HEK293T (cell line): ENCODE measurements at regions not wholly inside any gene's neighbourhood (a gene's known extent, or its start where the extent isn't known, plus 50 kb on each side); places are given as distances from the start of the nearest gene placed in this dataset.

Experiments
- CTCF ChIA-PET: fragments of 350-600 bp; formaldehyde crosslinking; extraction: SDS; loops from one replicate; lab custom pipeline; 2021; ENCODE audit warnings: antibody characterized with exemption, inconsistent platforms; lab: Yijun Ruan, JAX
- POLR2A ChIA-PET: fragments of 350-600 bp; formaldehyde crosslinking; extraction: SDS; loops from one replicate; lab custom pipeline; 2020; ENCODE audit warnings: antibody characterized with exemption, inconsistent platforms; lab: Yijun Ruan, JAX
- DNase-seq: peaks from one replicate; pipeline ENCODE4 v3.0.0; 2012; ENCODE audit warnings: mixed read lengths; ENCODE audit errors: extremely low spot score
- ARNT ChIP-seq: fragments of 450-650 bp; IDR thresholded peaks from 2 replicates; pipeline ENCODE4 v1.6.1; 2017; ENCODE audit warnings: mild to moderate bottlenecking
- BHLHE40 ChIP-seq: fragments of 450-650 bp; IDR thresholded peaks from 2 replicates; pipeline ENCODE4 v1.6.1; 2016; ENCODE audit warnings: mild to moderate bottlenecking, moderate library complexity, borderline replicate concordance
- CTBP1 ChIP-seq: fragments of 450-650 bp; IDR thresholded peaks from 2 replicates; pipeline ENCODE4 v1.6.1; 2016; ENCODE audit warnings: borderline replicate concordance
- ELF4 ChIP-seq: fragments of 450-650 bp; IDR thresholded peaks from 2 replicates; pipeline ENCODE4 v1.6.1; 2017; ENCODE audit warnings: antibody characterized with exemption
- FOXA1 ChIP-seq: fragments of 450-650 bp; IDR thresholded peaks from 2 replicates; pipeline ENCODE4 v1.6.1; 2016; ENCODE audit warnings: mild to moderate bottlenecking
- FOXK2 ChIP-seq: fragments of 450-650 bp; IDR thresholded peaks from 2 replicates; pipeline ENCODE4 v1.6.1; 2016; ENCODE audit warnings: mild to moderate bottlenecking
- FOXM1 ChIP-seq: fragments of 450-650 bp; IDR thresholded peaks from 2 replicates; pipeline ENCODE4 v1.6.1; 2017; ENCODE audit warnings: mild to moderate bottlenecking, borderline replicate concordance
- HDGF ChIP-seq: fragments of 450-650 bp; IDR thresholded peaks from 2 replicates; pipeline ENCODE4 v1.6.1; 2017; ENCODE audit warnings: antibody characterized with exemption, borderline replicate concordance
- L3MBTL2 ChIP-seq: fragments of 450-650 bp; conservative IDR thresholded peaks from 2 replicates; pipeline ENCODE4 v1.6.1; 2016; ENCODE audit warnings: mild to moderate bottlenecking
- LEF1 ChIP-seq: fragments of 450-650 bp; IDR thresholded peaks from 2 replicates; pipeline ENCODE4 v1.6.1; 2017; ENCODE audit warnings: mild to moderate bottlenecking, borderline replicate concordance
- NFRKB ChIP-seq: fragments of 450-650 bp; IDR thresholded peaks from 2 replicates; pipeline ENCODE4 v1.6.1; 2016; ENCODE audit warnings: mild to moderate bottlenecking, moderate library complexity
- PKNOX1 ChIP-seq: fragments of 450-650 bp; IDR thresholded peaks from 2 replicates; pipeline ENCODE4 v1.6.1; 2016
- SP1 ChIP-seq: fragments of 450-650 bp; IDR thresholded peaks from 2 replicates; pipeline ENCODE4 v1.6.1; 2017
- SUZ12 ChIP-seq: fragments of 450-650 bp; IDR thresholded peaks from 2 replicates; pipeline ENCODE4 v1.6.1; 2016; ENCODE audit warnings: mild to moderate bottlenecking
- TARDBP ChIP-seq: fragments of 450-650 bp; IDR thresholded peaks from 2 replicates; pipeline ENCODE4 v1.6.1; 2016
- ZNF384 ChIP-seq: fragments of 450-650 bp; IDR thresholded peaks from 2 replicates; pipeline ENCODE4 v1.6.1; 2016

GRCh38 chr18:55998801-55999385 is 410.9 kb upstream of the TCF4 start:
- ChIA-PET CTCF (no interaction called here), POLR2A (no interaction called here)
- TF ChIP-seq SP1 (no peak), FOXK2 (no peak), TARDBP (no peak), LEF1 (no peak), BHLHE40 (no peak), FOXM1 (no peak), CTBP1 (no peak), HDGF (no peak), FOXA1 (no peak), ARNT (no peak), SUZ12 (no peak), ELF4 (no peak), PKNOX1 (no peak), L3MBTL2 (no peak), NFRKB (no peak), ZNF384 (no peak)
- DNase-seq: no peak

GRCh38 chr18:55998071-55998522 is 410.1 kb upstream of the TCF4 start:
- TF ChIP-seq TARDBP (no peak), ELF4 (no peak), PKNOX1 (no peak)
- POLR2A ChIA-PET: no interaction called here
- CTCF ChIA-PET: no interaction called here
- DNase-seq: no peak

- TF ChIP-seq HDGF (no peak), SUZ12 (no peak), ZNF384 (no peak), BHLHE40 (no peak), L3MBTL2 (no peak), FOXA1 (no peak), FOXM1 (no peak), PKNOX1 (no peak), SP1 (no peak), TARDBP (no peak), ELF4 (no peak), ARNT (no peak), NFRKB (no peak), FOXK2 (no peak), LEF1 (no peak), CTBP1 (no peak)
- no peak for DNase-seq
- POLR2A ChIA-PET: no interaction called here
- CTCF ChIA-PET: no interaction called here
Observed at GRCh38 chr18:55997151-55997561, 409.2 kb upstream of the TCF4 start.

GRCh38 chr18:55996717-55997116 is 408.7 kb upstream of the TCF4 start:
- DNase-seq: no peak
- no peak for TF ChIP-seq PKNOX1
- no peak for TF ChIP-seq FOXM1
- TF ChIP-seq ZNF384: no peak
- TF ChIP-seq BHLHE40: no peak
- no peak for TF ChIP-seq HDGF
- CTCF ChIA-PET: no interaction called here
- POLR2A ChIA-PET: no interaction called here

GRCh38 chr18:55990186-55990585 is 402.2 kb upstream of the TCF4 start:
- CTCF ChIA-PET: no interaction called here

More at GRCh38 chr18:55990186-55990585, 402.2 kb upstream of the TCF4 start:
- TF ChIP-seq HDGF (no peak), FOXM1 (no peak), ZNF384 (no peak), PKNOX1 (no peak), ARNT (no peak), ELF4 (no peak), FOXA1 (no peak), SUZ12 (no peak), BHLHE40 (no peak), SP1 (no peak), L3MBTL2 (no peak), CTBP1 (no peak), LEF1 (no peak), FOXK2 (no peak), TARDBP (no peak)
- POLR2A ChIA-PET: no interaction called here
- no peak for DNase-seq
